ENCODE measurements at regions not wholly inside any gene's neighbourhood (a gene's known extent, or its start where the extent isn't known, plus 50 kb on each side); places are given as distances from the start of the nearest gene placed in this dataset.

DNA sequence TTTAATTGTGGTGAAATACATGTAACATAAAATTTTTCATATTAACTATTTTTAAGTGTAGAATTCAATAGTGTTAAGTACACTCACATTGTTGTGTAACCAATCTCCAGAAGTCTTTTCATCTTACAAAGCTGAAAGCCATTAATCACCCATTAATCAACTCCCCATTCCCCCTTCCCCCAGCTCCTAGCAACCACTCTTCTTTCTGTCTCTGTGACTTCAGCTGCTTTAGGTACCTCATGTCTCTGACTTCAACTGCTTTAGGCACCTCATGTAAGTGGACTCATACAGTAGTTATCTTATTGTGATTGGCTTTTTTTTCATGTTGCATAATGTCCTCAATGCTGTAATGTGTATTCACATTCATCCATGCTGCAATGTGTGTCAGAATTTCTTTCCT is 150.8 kb upstream of the NTM start:
- no peak overlapping the region for H3K27ac ChIP-seq (ENCODE audit: low read length)
- no peaks in the 10 kb centered on the region for H3K4me1 ChIP-seq (ENCODE audit: control insufficient read depth, insufficient read depth, low read length)
- no peaks in the 10 kb centered on the region for H3K9me3 ChIP-seq (ENCODE audit: control insufficient read depth, insufficient read depth, low read depth, low read length)
- POLR2A ChIA-PET: no interaction called here
- in situ Hi-C loops (cut with HindIII; ENCODE audit: low pct_unique_long_range_greater_than_20kb, low sequenced_read_pairs): no loop called here
- no peaks in the 10 kb centered on the region for H3K36me3 ChIP-seq (ENCODE audit: control insufficient read depth, insufficient read depth, low read length)
- BruUV-seq (replicated peaks): no TSS peak
- ATAC-seq (no peak), DNase-seq (ENCODE audit: low read depth, low spot score) (no peak)
- intact Hi-C loops (cut with micrococcal nuclease; ENCODE audit: unreplicated experiment): loop anchor here (10.0 kb wide), 1 partner anchor 155 kb away; no protein-coding TSS in a partner anchor
- peaks cover 6% of the 10 kb centered on the region; the same call in 1 of the 2 replicates for H3K27me3 ChIP-seq (ENCODE audit: control insufficient read depth, insufficient read depth, low read length)
- TF ChIP-seq, protein P1, sequence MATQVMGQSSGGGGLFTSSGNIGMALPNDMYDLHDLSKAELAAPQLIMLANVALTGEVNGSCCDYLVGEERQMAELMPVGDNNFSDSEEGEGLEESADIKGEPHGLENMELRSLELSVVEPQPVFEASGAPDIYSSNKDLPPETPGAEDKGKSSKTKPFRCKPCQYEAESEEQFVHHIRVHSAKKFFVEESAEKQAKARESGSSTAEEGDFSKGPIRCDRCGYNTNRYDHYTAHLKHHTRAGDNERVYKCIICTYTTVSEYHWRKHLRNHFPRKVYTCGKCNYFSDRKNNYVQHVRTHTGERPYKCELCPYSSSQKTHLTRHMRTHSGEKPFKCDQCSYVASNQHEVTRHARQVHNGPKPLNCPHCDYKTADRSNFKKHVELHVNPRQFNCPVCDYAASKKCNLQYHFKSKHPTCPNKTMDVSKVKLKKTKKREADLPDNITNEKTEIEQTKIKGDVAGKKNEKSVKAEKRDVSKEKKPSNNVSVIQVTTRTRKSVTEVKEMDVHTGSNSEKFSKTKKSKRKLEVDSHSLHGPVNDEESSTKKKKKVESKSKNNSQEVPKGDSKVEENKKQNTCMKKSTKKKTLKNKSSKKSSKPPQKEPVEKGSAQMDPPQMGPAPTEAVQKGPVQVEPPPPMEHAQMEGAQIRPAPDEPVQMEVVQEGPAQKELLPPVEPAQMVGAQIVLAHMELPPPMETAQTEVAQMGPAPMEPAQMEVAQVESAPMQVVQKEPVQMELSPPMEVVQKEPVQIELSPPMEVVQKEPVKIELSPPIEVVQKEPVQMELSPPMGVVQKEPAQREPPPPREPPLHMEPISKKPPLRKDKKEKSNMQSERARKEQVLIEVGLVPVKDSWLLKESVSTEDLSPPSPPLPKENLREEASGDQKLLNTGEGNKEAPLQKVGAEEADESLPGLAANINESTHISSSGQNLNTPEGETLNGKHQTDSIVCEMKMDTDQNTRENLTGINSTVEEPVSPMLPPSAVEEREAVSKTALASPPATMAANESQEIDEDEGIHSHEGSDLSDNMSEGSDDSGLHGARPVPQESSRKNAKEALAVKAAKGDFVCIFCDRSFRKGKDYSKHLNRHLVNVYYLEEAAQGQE (IDR thresholded peaks at IDR 0.05; ENCODE audit: insufficient read depth in 1 of 2, low read depth in 2 of 2, low read length in 1 of 2): no peak
- TF ChIP-seq SIN3A (IDR thresholded peaks at IDR 0.05; ENCODE audit: borderline replicate concordance, insufficient read depth, low read depth, low read length) (no peak), POLR2AphosphoS5 (IDR thresholded peaks at IDR 0.05; ENCODE audit: low read depth, low read length) (no peak), TCF7L2 (IDR thresholded peaks at IDR 0.05; ENCODE audit: low read depth, low read length) (no peak)
- TF ChIP-seq, protein P2, sequence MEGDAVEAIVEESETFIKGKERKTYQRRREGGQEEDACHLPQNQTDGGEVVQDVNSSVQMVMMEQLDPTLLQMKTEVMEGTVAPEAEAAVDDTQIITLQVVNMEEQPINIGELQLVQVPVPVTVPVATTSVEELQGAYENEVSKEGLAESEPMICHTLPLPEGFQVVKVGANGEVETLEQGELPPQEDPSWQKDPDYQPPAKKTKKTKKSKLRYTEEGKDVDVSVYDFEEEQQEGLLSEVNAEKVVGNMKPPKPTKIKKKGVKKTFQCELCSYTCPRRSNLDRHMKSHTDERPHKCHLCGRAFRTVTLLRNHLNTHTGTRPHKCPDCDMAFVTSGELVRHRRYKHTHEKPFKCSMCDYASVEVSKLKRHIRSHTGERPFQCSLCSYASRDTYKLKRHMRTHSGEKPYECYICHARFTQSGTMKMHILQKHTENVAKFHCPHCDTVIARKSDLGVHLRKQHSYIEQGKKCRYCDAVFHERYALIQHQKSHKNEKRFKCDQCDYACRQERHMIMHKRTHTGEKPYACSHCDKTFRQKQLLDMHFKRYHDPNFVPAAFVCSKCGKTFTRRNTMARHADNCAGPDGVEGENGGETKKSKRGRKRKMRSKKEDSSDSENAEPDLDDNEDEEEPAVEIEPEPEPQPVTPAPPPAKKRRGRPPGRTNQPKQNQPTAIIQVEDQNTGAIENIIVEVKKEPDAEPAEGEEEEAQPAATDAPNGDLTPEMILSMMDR (IDR thresholded peaks at IDR 0.05): no peak
- H3K4me3 ChIP-seq (ENCODE audit: low read depth in 2 of 2, low read length in 2 of 2): no peak overlapping the region
- CTCF ChIA-PET: no interaction called here

DNA sequence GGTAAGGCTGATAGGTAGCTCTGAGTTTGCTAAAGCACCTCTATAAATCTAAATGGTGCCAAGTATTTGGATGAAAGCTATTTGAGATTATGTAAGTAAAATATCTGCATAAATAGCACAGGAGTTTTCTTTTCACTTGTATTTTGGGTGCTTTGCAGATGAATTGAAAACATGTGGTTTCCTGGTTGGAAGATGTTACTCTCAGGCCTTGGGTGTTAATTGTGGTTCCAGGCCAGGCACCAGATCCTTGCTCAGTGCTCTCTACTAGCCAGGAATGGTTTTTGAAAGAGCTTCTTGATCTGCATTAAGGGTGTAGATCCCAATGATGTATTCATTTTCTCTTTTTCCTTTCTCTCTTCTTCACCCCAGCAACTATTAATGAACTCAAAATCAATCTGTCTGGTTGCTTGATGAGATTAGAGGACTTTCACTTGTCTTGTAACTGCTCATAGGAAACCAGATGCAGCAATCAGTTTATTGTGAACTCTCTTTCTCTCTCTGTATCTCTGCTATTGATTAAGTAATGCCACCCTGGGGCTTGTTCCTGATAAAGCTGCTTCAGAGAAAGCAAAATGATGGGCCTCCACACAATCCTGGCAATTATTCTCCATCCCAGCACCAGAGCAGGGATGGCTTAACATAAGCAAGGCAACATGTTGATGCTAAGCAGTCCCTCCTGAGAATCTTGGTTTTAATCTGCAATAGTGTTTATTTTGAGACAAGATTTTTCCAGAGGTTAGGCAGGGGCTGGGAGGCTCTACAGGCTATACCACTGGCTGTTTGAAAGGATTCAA is 147.0 kb upstream of the NTM start:
- no TSS peak for BruUV-seq (replicated peaks)
- Histone ChIP-seq H3K27ac (ENCODE audit: low read length) (no peak overlapping the region), H3K4me1 (ENCODE audit: control insufficient read depth, insufficient read depth, low read length) (no peaks in the 10 kb centered on the region), H3K27me3 (ENCODE audit: control insufficient read depth, insufficient read depth, low read length) (no peaks in the 10 kb centered on the region), H3K9me3 (ENCODE audit: control insufficient read depth, insufficient read depth, low read depth, low read length) (no peaks in the 10 kb centered on the region), H3K36me3 (ENCODE audit: control insufficient read depth, insufficient read depth, low read length) (no peaks in the 10 kb centered on the region), H3K4me3 (ENCODE audit: low read depth in 2 of 2, low read length in 2 of 2) (no peak overlapping the region)
- intact Hi-C loops (cut with micrococcal nuclease; ENCODE audit: unreplicated experiment) (no loop called here), in situ Hi-C loops (cut with HindIII; ENCODE audit: low pct_unique_long_range_greater_than_20kb, low sequenced_read_pairs) (no loop called here)
- CTCF ChIA-PET: no interaction called here
- POLR2A ChIA-PET: no interaction called here
- DNase-seq (ENCODE audit: low read depth, low spot score): no peak
- TF ChIP-seq SIN3A (IDR thresholded peaks at IDR 0.05; ENCODE audit: borderline replicate concordance, insufficient read depth, low read depth, low read length): no peak
- TF ChIP-seq TCF7L2 (IDR thresholded peaks at IDR 0.05; ENCODE audit: low read depth, low read length): no peak
- TF ChIP-seq, protein P1 (IDR thresholded peaks at IDR 0.05; ENCODE audit: insufficient read depth in 1 of 2, low read depth in 2 of 2, low read length in 1 of 2): no peak
- TF ChIP-seq, protein P2 (IDR thresholded peaks at IDR 0.05): no peak
- no peak for TF ChIP-seq POLR2AphosphoS5 (IDR thresholded peaks at IDR 0.05; ENCODE audit: low read depth, low read length)
- no peak for ATAC-seq
